ENCODE measurements at regions not wholly inside any gene's neighbourhood (a gene's known extent, or its start where the extent isn't known, plus 50 kb on each side); places are given as distances from the start of the nearest gene placed in this dataset.

GRCh38 chr4:182192511-182193181 is 50.6 kb upstream of the TENM3 start:
- no peak for DNase-seq (ENCODE audit: low spot score)

- no peak for DNase-seq (ENCODE audit: low spot score)
These were observed 49.9 kb upstream of the TENM3 start for GRCh38 chr4:182193311-182193710.

Measured in globus pallidus (tissue), 1 donor.